Heart right ventricle (tissue), 16 donors: ENCODE measurements at regions not wholly inside any gene's neighbourhood (a gene's known extent, or its start where the extent isn't known, plus 50 kb on each side); places are given as distances from the start of the nearest gene placed in this dataset.

Experiments
- ATAC-seq, 8 donors: fragments of 200-7000 bp; cut with Tn5 transposase; one replicate each; pipeline ENCODE4 v1.9.1; 2020; ENCODE audit warnings: mild to moderate bottlenecking in 8 of 8, moderate library complexity in 8 of 8, moderate number of reproducible peaks in 1 of 8
- DNase-seq, 2 donors: peaks; one replicate each; pipeline ENCODE4 v3.0.0-alpha.2; 2020
- H3K27ac ChIP-seq, 10 donors: fragments of 200-600 bp; sonication (generic) in 2 of 10; one replicate each; pipeline versions ENCODE4 v1.5.0 to v1.8.0; 2020 to 2022; ENCODE audit warnings: mild to moderate bottlenecking in 3 of 10
- H3K27me3 ChIP-seq, 7 donors: fragments of 200-600 bp; one replicate each; pipeline ENCODE4 v1.8.0; 2021 to 2022; ENCODE audit warnings: mild to moderate bottlenecking in 2 of 7
- H3K36me3 ChIP-seq, 9 donors: fragments of 200-600 bp; sonication (generic) in 1 of 9; one replicate each; pipeline versions ENCODE4 v1.5.0 to v1.8.0; 2020 to 2022; ENCODE audit warnings: mild to moderate bottlenecking in 2 of 9
- H3K4me1 ChIP-seq, 9 donors: fragments of 200-600 bp; sonication (generic) in 1 of 9; one replicate each; pipeline versions ENCODE4 v1.5.0 to v1.8.0; 2020 to 2022; ENCODE audit warnings: mild to moderate bottlenecking in 4 of 9
- H3K4me3 ChIP-seq, 10 donors: fragments of 200-600 bp; sonication (generic) in 2 of 10; one replicate each; pipeline versions ENCODE4 v1.5.0 to v1.8.0; 2020 to 2022; ENCODE audit warnings: mild to moderate bottlenecking in 7 of 10, moderate library complexity in 2 of 10
- H3K9me3 ChIP-seq, 11 donors: fragments of 200-600 bp in 10 of 11; sonication (generic) in 2 of 11; one replicate each; pipeline versions ENCODE4 v1.5.0 to v1.8.0; 2013 to 2022; ENCODE audit warnings: mild to moderate bottlenecking in 2 of 11, control low read depth in 1 of 11, moderate library complexity in 1 of 11
- WGBS, 2 donors: extraction: QIAGEN DNeasy Blood & Tissue Kit; methylation state at CpG; one replicate each; pipeline ENCODE4 v1.1.7; 2013; ENCODE audit warnings: inconsistent platforms in 1 of 2; 5-methylcytosine and 5-hydroxymethylcytosine counted together
- intact Hi-C, 10 donors: fragments of 100-400 bp; cut with DNase I; formaldehyde crosslinking; loops; one replicate each; pipeline versions ENCODE4 v1.11.1 to v1.14.2; 2022
- TF ChIP-seq, protein P1 (sequence below), 9 donors: fragments of 200-600 bp; sonication (generic) in 2 of 9; IDR thresholded peaks; one replicate each; pipeline versions ENCODE4 v1.5.0 to v1.8.0; 2021 to 2022; ENCODE audit warnings: antibody characterized with exemption in 9 of 9, mild to moderate bottlenecking in 5 of 9, moderate library complexity in 1 of 9
- donor health status: Arrhythmogenic right ventricular cardiomyopathy.
- donor health status: ischemic (EF 13 %, LVEDD 7.1; RV severe dilation, severe dysfunction).
- donor health status: healthy with polysubstance abuse.
- donor health status: DM: no; HTN: yes; CAD: no.
- donor health status: DM: no; HTN: no; CAD: no.
- donor health status: ischemic (EF 25% LVEDD 6.9; RV normal size, moderate dysfunction).
- donor health status: ischemic (EF 25% LVEDD 5.7; RV mildly dilated, moderate dysfunction).
- donor health status: healthy.
- donor health status: DM: yes; HTN: yes; CAD: no.
- donor health status: Ischemic cardiomyopathy.
- donor health status: ischemic (EF 35%, LVEDD 5.7; RV mildly dilated, moderate dysfunction).
- donor health status: nonischemic (EF 11% LVEDD 7.7; RV severe dilation, severe dysfunction).
- donor health status: DM: yes; HTN: yes; CAD: no.
- donor health status: PGD.
- donor health status: ischemic (EF 29% LVEDD 5.4; RV normal size, mild dysfunction).
- donor health status: nonischemic (EF 23%, LVEDD 6.1; RV moderate dilation, normal function).

- Histone ChIP-seq H3K4me3 (no peak overlapping the region), H3K4me1 (no peaks in the 10 kb centered on the region), H3K27ac (no peak overlapping the region), H3K27me3 (no peaks in the 10 kb centered on the region), H3K36me3 (no peaks in the 10 kb centered on the region), H3K9me3 (peaks cover 0 to 15% (median 0%) of the 10 kb centered on the region in 11 donors)
- DNase-seq (no peak), ATAC-seq (no peak)
- 66 to 73% methylated on average over 6 of the region's 6 CpGs for whole genome bisulfite sequencing, 2 donors
- TF ChIP-seq, protein P1, sequence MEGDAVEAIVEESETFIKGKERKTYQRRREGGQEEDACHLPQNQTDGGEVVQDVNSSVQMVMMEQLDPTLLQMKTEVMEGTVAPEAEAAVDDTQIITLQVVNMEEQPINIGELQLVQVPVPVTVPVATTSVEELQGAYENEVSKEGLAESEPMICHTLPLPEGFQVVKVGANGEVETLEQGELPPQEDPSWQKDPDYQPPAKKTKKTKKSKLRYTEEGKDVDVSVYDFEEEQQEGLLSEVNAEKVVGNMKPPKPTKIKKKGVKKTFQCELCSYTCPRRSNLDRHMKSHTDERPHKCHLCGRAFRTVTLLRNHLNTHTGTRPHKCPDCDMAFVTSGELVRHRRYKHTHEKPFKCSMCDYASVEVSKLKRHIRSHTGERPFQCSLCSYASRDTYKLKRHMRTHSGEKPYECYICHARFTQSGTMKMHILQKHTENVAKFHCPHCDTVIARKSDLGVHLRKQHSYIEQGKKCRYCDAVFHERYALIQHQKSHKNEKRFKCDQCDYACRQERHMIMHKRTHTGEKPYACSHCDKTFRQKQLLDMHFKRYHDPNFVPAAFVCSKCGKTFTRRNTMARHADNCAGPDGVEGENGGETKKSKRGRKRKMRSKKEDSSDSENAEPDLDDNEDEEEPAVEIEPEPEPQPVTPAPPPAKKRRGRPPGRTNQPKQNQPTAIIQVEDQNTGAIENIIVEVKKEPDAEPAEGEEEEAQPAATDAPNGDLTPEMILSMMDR (IDR thresholded peaks at IDR 0.05) = no peak
- intact Hi-C loops = no loop called here
Observed at GRCh38 chr3:137477614-137478013, 286.5 kb upstream of the SOX14 start.

DNA sequence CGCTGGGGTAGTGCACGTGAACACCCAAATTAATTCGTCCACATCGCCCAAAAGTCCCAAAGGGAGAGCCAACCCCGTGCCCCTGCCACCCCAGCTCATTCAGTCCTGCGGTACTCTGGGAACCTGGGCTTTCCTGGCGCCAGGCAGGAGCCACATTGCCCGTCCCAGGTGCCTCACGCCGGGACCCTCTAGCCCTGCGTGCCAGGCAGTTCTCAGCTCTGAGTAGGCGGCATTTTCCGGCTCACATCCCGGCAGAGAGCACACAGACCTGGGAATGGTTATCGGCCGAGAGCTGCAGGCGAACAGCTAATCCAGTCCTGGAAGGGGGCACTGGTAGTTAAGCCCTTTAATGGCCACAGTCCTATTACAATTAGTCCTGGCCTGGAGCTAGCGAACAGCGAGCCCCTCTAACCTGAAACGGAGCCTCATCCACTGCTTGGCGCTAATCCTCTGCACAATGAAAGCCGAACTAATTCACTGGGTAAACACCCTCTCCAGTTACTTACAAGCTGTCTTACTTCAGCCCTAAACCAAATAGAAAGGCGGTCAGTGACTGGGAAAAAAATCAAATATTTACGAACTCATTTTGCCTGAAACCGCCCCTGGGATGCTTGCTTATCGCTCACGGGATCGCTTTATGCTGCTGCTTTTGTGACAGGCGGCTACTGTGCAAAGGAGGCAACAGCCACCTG is 254.6 kb upstream of the SOX14 start:
- Histone ChIP-seq H3K27ac (no peak overlapping the region), H3K4me3 (no peak overlapping the region), H3K27me3 (peaks cover 0 to 6% (median 0%) of the 10 kb centered on the region in 7 donors), H3K36me3 (no peaks in the 10 kb centered on the region), H3K4me1 (no peaks in the 10 kb centered on the region), H3K9me3 (peaks cover 0 to 9% (median 0%) of the 10 kb centered on the region in 11 donors)
- TF ChIP-seq, protein P1 (IDR thresholded peaks at IDR 0.05) = no peak
- intact Hi-C loops = no loop called here
- DNase-seq (no peak), ATAC-seq (no peak)
- WGBS, 2 donors = 66 to 78% methylated on average over 29 of the region's 29 CpGs

DNA sequence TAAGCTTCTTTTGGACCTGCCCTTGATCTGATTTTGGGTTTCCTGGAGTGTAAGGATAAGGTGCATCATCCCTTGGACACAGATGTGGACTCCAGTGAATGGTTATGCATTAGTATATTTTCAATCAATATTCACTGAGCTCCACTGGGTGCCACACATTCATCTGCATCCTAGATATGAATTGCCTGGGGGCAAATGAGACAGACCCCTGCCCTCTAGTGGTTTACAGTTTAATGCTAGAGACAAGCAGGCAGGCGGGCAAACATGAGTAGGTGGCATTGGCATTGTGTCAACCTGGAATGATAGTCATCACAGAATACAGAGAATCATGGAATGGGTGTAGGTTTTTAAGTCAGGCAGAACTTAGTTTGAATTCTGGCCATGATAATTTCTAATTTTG is 252.5 kb upstream of the SOX14 start:
- no peak overlapping the region for H3K27ac ChIP-seq
- no peak for ATAC-seq
- 80 to 87% methylated on average over 1 of the region's 1 CpG for WGBS, 2 donors
- TF ChIP-seq, protein P1 (IDR thresholded peaks at IDR 0.05) = no peak
- H3K4me1 ChIP-seq = no peaks in the 10 kb centered on the region
- no peaks in the 10 kb centered on the region for H3K36me3 ChIP-seq
- H3K9me3 ChIP-seq = no peaks in the 10 kb centered on the region
- intact Hi-C loops = no loop called here
- no peak for DNase-seq
- no peak overlapping the region for H3K4me3 ChIP-seq
- peaks cover 0 to 6% (median 0%) of the 10 kb centered on the region in 7 donors for H3K27me3 ChIP-seq

DNA sequence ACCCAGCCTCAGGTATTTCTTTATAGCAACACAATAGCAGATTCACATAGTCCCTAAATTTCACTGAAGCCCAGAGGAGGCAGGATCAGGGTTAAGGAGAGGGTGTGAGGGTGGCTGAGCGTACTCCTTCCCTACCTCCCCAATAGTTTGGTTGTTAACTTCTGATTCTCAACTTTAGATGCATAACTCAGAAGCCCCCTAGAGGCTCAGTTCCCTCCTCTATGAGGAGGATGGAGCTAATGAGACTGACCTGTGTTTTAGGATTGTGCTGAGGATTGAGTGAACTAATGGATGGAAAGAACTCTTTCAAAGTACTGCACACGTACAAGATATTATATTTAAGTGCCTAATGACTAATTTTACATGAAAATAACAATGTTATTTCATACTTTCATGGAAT is 249.3 kb upstream of the SOX14 start:
- DNase-seq = no peak
- WGBS, 2 donors = 48 to 55% methylated on average over 2 of the region's 2 CpGs
- Histone ChIP-seq H3K27ac (no peak overlapping the region), H3K36me3 (no peaks in the 10 kb centered on the region), H3K27me3 (no peaks in the 10 kb centered on the region), H3K4me3 (no peak overlapping the region), H3K4me1 (no peaks in the 10 kb centered on the region), H3K9me3 (no peaks in the 10 kb centered on the region)
- intact Hi-C loops = no loop called here
- TF ChIP-seq, protein P1 (IDR thresholded peaks at IDR 0.05) = no peak
- no peak for ATAC-seq
